ENCODE measurements at regions not wholly inside any gene's neighbourhood (a gene's known extent, or its start where the extent isn't known, plus 50 kb on each side); places are given as distances from the start of the nearest gene placed in this dataset.

DNA sequence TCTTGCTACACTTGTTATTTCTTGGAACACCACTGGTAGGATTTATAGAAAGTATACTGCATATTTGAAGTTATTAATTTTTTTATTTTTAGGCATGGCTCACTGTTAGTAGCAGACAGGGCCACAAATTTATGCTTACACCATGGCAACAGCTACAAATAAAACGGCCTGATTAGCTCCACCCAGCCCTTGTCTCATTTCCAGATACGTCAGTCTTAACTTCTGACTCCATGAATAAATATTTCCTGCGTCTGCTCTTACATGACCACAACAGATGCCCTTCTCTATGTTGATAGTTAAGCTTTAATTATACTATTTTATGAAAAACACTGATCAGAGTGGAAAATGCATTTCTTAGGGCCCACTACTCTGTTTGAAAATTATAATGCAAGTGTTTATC is 62.3 kb upstream of the CPOX start:
- TF ChIP-seq EZH2 (IDR thresholded peaks at IDR 0.05; ENCODE audit: insufficient read depth, poor library complexity, severe bottlenecking), result no peak
- TF ChIP-seq EZH2phosphoT487 (IDR thresholded peaks at IDR 0.05; ENCODE audit: insufficient read depth, low read depth), result no peak
